Loucy (cell line): ENCODE measurements at regions not wholly inside any gene's neighbourhood (a gene's known extent, or its start where the extent isn't known, plus 50 kb on each side); places are given as distances from the start of the nearest gene placed in this dataset.
A peak's percentile ranks its signal among the peaks of the same experiment; 100 is the strongest.

Experiments used
- H2AFZ ChIP-seq: fragments of 200-600 bp; sonication (generic); 2 replicates; pipeline ENCODE4 v1.6.0; 2016; ENCODE audit warnings: antibody characterized with exemption, mild to moderate bottlenecking, low read length, moderate library complexity
- H3F3A ChIP-seq: fragments of 200-600 bp; 2 replicates; pipeline ENCODE4 v1.6.0; 2016; ENCODE audit warnings: antibody characterized with exemption, low read depth, mild to moderate bottlenecking
- H3K27me3 ChIP-seq: fragments of 200-600 bp; sonication (generic); 2 replicates; pipeline ENCODE4 v1.6.1; 2014; ENCODE audit warnings: low read length, mild to moderate bottlenecking; ENCODE audit not compliant: insufficient read depth, poor library complexity, severe bottlenecking
- H3K36me3 ChIP-seq: fragments of 200-600 bp; sonication (generic); 2 replicates; pipeline ENCODE4 v1.6.1; 2016; ENCODE audit warnings: low read length; ENCODE audit not compliant: insufficient read depth
- H3K4me1 ChIP-seq: fragments of 200-600 bp; sonication (generic); 2 replicates; pipeline ENCODE4 v1.5.1; 2014; ENCODE audit warnings: low read length, mild to moderate bottlenecking; ENCODE audit not compliant: insufficient read depth, poor library complexity, severe bottlenecking
- H3K4me2 ChIP-seq: fragments of 200-600 bp; sonication (generic); 2 replicates; pipeline ENCODE4 v1.6.0; 2014; ENCODE audit warnings: antibody characterized with exemption, low read length, low read depth, mild to moderate bottlenecking; ENCODE audit not compliant: poor library complexity, severe bottlenecking
- H3K4me3 ChIP-seq: fragments of 200-600 bp; sonication (generic); 2 replicates; pipeline ENCODE4 v1.5.1; 2014; ENCODE audit warnings: low read length, mild to moderate bottlenecking, mixed read lengths; ENCODE audit not compliant: poor library complexity, severe bottlenecking
- H3K79me2 ChIP-seq: fragments of 200-600 bp; sonication (generic); 2 replicates; pipeline ENCODE4 v1.6.1; 2014; ENCODE audit warnings: low read length; ENCODE audit not compliant: insufficient read depth
- H3K9ac ChIP-seq: fragments of 200-600 bp; sonication (generic); 2 replicates; pipeline ENCODE4 v1.6.0; 2014; ENCODE audit warnings: mild to moderate bottlenecking, low read depth, low read length, moderate library complexity; ENCODE audit not compliant: poor library complexity, severe bottlenecking
- H3K9me2 ChIP-seq: fragments of 200-600 bp; sonication (generic); replicated peaks from 2 replicates; pipeline ENCODE4 v1.6.1; 2016; ENCODE audit warnings: low read depth, low read length, mixed read lengths
- H3K9me3 ChIP-seq: fragments of 200-600 bp; sonication (generic); 2 replicates; pipeline ENCODE4 v1.6.1; 2014; ENCODE audit warnings: mild to moderate bottlenecking, antibody characterized with exemption, low read length, low read depth; ENCODE audit not compliant: insufficient read depth
- H4K20me1 ChIP-seq: fragments of 200-600 bp; sonication (generic); 2 replicates; pipeline ENCODE4 v1.6.0; 2014; ENCODE audit warnings: antibody characterized with exemption, low read length, mild to moderate bottlenecking; ENCODE audit not compliant: insufficient read depth, poor library complexity, severe bottlenecking
- EZH2phosphoT487 ChIP-seq: fragments of 200-600 bp; IDR thresholded peaks from 2 replicates; pipeline ENCODE4 v1.6.1; 2018; ENCODE audit warnings: antibody characterized with exemption, mild to moderate bottlenecking, moderate library complexity, borderline replicate concordance
- TF ChIP-seq, protein P1 (sequence below): fragments of 200-600 bp; sonication (generic); conservative IDR thresholded peaks from 2 replicates; pipeline ENCODE4 v1.5.1; 2014; ENCODE audit warnings: mild to moderate bottlenecking, antibody characterized with exemption, low read length

DNA sequence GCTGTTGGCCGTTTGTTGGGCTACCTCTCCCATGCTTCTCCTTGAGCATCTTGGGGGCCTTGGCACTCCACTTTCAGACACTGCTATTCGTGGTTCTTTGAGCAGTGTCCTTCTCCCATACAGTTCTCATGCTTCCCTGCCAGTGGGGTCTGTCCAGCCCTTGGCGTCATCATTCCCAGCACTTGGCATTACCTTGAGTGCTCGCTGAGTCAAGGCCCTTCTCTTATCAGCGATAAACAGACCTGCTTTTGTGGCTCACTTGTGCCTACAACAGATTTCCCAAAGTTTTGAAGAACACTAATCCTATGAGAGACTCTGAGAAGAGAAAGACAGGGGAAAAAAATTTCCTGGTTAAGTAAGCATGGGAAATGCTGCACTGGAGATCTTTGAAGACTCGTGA lies 85.3 kb downstream of the NOC3L start:
- TF ChIP-seq, protein P1, sequence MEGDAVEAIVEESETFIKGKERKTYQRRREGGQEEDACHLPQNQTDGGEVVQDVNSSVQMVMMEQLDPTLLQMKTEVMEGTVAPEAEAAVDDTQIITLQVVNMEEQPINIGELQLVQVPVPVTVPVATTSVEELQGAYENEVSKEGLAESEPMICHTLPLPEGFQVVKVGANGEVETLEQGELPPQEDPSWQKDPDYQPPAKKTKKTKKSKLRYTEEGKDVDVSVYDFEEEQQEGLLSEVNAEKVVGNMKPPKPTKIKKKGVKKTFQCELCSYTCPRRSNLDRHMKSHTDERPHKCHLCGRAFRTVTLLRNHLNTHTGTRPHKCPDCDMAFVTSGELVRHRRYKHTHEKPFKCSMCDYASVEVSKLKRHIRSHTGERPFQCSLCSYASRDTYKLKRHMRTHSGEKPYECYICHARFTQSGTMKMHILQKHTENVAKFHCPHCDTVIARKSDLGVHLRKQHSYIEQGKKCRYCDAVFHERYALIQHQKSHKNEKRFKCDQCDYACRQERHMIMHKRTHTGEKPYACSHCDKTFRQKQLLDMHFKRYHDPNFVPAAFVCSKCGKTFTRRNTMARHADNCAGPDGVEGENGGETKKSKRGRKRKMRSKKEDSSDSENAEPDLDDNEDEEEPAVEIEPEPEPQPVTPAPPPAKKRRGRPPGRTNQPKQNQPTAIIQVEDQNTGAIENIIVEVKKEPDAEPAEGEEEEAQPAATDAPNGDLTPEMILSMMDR: no peak
- H3K4me2 ChIP-seq: no peak overlapping the region
- no peaks in the 10 kb centered on the region for H3K79me2 ChIP-seq
- H3K27me3 ChIP-seq: no peaks in the 10 kb centered on the region
- H3F3A ChIP-seq: no peaks in the 10 kb centered on the region
- H3K9ac ChIP-seq: no peak overlapping the region
- H3K9me2 ChIP-seq: no peaks in the 10 kb centered on the region
- H3K36me3 ChIP-seq: no peaks in the 10 kb centered on the region
- H4K20me1 ChIP-seq: no peaks in the 10 kb centered on the region
- no peak overlapping the region for H2AFZ ChIP-seq
- no peaks in the 10 kb centered on the region for H3K4me1 ChIP-seq
- H3K9me3 ChIP-seq: no peaks in the 10 kb centered on the region
- no peak overlapping the region for H3K4me3 ChIP-seq

DNA sequence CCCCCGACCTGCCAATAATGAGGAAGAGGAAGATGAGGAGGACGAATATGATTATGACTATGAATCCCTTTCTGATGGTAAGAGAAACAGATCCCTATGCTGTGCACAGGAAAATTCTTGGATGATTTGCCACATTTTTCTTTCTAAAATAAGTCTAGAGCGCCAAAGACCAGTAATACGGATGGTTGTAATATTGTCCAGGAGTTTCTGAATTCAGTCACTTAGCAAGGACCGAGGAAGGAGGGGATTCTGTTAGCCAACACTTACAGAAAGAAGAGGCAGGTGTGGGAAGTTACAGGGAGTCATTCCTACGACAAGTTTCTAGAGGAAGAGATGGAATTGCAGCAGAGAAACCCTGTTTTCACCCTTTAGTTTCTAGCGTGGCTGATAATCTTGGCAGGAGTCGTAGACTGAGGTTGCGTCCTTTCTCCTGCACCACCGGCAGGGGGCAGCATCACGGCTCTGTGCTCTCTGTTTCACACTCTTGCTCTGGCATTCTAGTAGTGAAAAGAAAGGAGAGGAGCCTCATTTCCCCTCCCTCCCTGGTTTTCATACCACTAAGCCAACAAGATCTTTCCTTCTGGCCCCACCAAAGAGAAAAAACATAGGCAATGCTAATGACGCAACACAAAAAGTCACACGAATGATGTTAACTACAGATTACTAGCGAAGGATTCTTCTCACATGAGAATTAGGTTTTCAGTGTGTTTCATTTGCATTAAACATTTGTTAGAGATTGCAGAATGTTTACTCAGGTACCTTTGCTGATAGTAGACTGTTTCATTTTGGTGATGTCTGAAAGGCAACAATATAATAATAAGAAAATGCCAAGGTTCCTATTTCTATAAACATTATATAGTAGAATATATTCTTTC lies 82.7 kb downstream of the NOC3L start:
- TF ChIP-seq, protein P1: peak; percentile 97
- TF ChIP-seq EZH2phosphoT487: no peak
- H3K4me2 ChIP-seq: no peak overlapping the region
- no peaks in the 10 kb centered on the region for H3K79me2 ChIP-seq
- H3K36me3 ChIP-seq: no peaks in the 10 kb centered on the region
- H3K27me3 ChIP-seq: no peaks in the 10 kb centered on the region
- no peak overlapping the region for H3K9ac ChIP-seq
- H3K4me3 ChIP-seq: no peak overlapping the region
- H2AFZ ChIP-seq: peak overlapping the region; percentile 55
- no peaks in the 10 kb centered on the region for H3K4me1 ChIP-seq
- no peaks in the 10 kb centered on the region for H3K9me3 ChIP-seq
- H3F3A ChIP-seq: no peaks in the 10 kb centered on the region
- no peaks in the 10 kb centered on the region for H3K9me2 ChIP-seq
- no peaks in the 10 kb centered on the region for H4K20me1 ChIP-seq

DNA sequence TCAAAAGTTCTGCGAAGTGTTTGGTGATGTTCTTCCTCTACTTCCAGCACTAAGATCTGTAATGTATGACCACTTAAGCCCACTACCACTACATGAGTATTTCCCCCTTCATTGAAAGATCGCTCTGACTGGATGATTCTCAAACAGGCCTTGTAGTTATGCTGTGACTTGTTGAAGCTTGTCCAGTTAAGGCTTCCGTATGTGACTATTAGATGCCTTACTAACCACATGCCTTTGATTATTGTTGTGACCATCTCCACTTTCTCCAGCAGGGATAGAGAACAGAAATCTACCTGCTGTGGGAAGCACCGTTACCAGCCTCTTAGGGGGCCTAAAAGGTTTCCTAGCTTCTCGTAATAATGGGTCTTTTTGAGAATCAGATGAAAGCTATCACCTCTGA lies 81.1 kb downstream of the NOC3L start:
- Histone ChIP-seq H3K9ac (no peak overlapping the region), H3K4me1 (no peaks in the 10 kb centered on the region), H3K9me3 (no peaks in the 10 kb centered on the region), H3F3A (no peaks in the 10 kb centered on the region), H4K20me1 (no peaks in the 10 kb centered on the region), H3K27me3 (no peaks in the 10 kb centered on the region), H2AFZ (no peak overlapping the region), H3K9me2 (no peaks in the 10 kb centered on the region), H3K4me2 (no peak overlapping the region), H3K4me3 (no peak overlapping the region), H3K36me3 (no peaks in the 10 kb centered on the region), H3K79me2 (no peaks in the 10 kb centered on the region)
- TF ChIP-seq, protein P1: no peak
- no peak for TF ChIP-seq EZH2phosphoT487
